GM19035 (cell line): ENCODE measurements at regions not wholly inside any gene's neighbourhood (a gene's known extent, or its start where the extent isn't known, plus 50 kb on each side); places are given as distances from the start of the nearest gene placed in this dataset.

Experiments
- ATAC-seq: cut with Tn5 transposase; IDR thresholded peaks from one replicate; pipeline ENCODE4 v1.9.1; 2021; ENCODE audit not compliant: unreplicated experiment

- ATAC-seq, result no peak
Measured at GRCh38 chr3:187950671-187951070, 203.3 kb upstream of the LPP start.

- no peak for ATAC-seq
Measured at GRCh38 chr3:187951452-187952190, 202.3 kb upstream of the LPP start.

- ATAC-seq, result no peak
Measured at GRCh38 chr3:187952849-187953248, 201.1 kb upstream of the LPP start.

- ATAC-seq, result no peak
Measured at GRCh38 chr3:187954516-187954872, 199.5 kb upstream of the LPP start.

GRCh38 chr3:187954873-187955586 lies 198.9 kb upstream of the LPP start:
- no peak for ATAC-seq

GRCh38 chr3:187955587-187955952 lies 198.4 kb upstream of the LPP start:
- no peak for ATAC-seq

GRCh38 chr3:187957165-187957581 lies 196.8 kb upstream of the LPP start:
- ATAC-seq, result no peak

GRCh38 chr3:187957582-187957981 lies 196.4 kb upstream of the LPP start:
- ATAC-seq, result no peak

- ATAC-seq, result no peak
Measured at GRCh38 chr3:187958432-187959003, 195.4 kb upstream of the LPP start.

GRCh38 chr3:187960820-187961219 lies 193.1 kb upstream of the LPP start:
- no peak for ATAC-seq

GRCh38 chr3:187961366-187961765 lies 192.6 kb upstream of the LPP start:
- no peak for ATAC-seq

GRCh38 chr3:187963003-187963676 lies 190.8 kb upstream of the LPP start:
- no peak for ATAC-seq

- no peak for ATAC-seq
Measured at GRCh38 chr3:187963677-187964385, 190.1 kb upstream of the LPP start.

GRCh38 chr3:187964760-187965159 lies 189.2 kb upstream of the LPP start:
- no peak for ATAC-seq

- no peak for ATAC-seq
Measured at GRCh38 chr3:187966096-187966495, 187.9 kb upstream of the LPP start.

GRCh38 chr3:187966636-187967406 lies 187.1 kb upstream of the LPP start:
- no peak for ATAC-seq

- no peak for ATAC-seq
Measured at GRCh38 chr3:187967993-187968392, 186.0 kb upstream of the LPP start.

GRCh38 chr3:187968883-187969580 lies 184.9 kb upstream of the LPP start:
- ATAC-seq, result no peak

GRCh38 chr3:187969581-187969950 lies 184.4 kb upstream of the LPP start:
- no peak for ATAC-seq

- ATAC-seq, result no peak
Measured at GRCh38 chr3:187970106-187970505, 183.9 kb upstream of the LPP start.
